ENCODE measurements at regions not wholly inside any gene's neighbourhood (a gene's known extent, or its start where the extent isn't known, plus 50 kb on each side); places are given as distances from the start of the nearest gene placed in this dataset.

DNA sequence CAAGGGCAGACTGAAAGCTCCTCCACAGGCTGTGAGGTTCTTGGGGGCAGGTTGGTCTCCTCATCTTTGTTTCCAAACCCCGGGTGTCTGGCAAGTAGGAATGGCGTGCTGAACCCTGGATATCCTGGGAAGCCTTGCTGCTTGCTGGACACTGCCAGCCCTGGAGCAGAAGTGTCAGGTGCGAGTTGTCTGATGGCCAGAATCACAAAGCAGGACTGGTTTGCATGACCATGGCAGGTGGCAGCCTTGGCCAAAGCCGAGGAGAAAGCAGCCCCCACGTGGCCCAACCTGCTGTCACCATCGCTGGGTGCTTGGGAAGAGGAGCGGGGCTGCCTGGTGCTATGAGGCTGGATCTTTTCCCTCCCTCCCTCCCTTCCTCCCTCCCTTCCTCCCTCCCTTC is 309.5 kb upstream of the HS6ST1 start:
- no peak for TF ChIP-seq POLR2A (IDR thresholded peaks at IDR 0.05)
- TF ChIP-seq CTCF (IDR thresholded peaks at IDR 0.05) = no peak

Measured in right lobe of liver (tissue), 4 donors.